Pancreas (tissue), 10 donors: ENCODE measurements at regions not wholly inside any gene's neighbourhood (a gene's known extent, or its start where the extent isn't known, plus 50 kb on each side); places are given as distances from the start of the nearest gene placed in this dataset.

ENCODE experiments used
- ATAC-seq, 4 donors: fragments of 200-7000 bp; cut with Tn5 transposase; one replicate each; pipeline versions ENCODE4 v1.8.0 to v1.9.1; 2020; ENCODE audit warnings: mild to moderate bottlenecking in 4 of 4, moderate library complexity in 4 of 4
- DNase-seq, 6 donors: peaks; one replicate each; pipeline ENCODE4 v3.0.0-alpha.2; 2020
- FAIRE-seq: peaks from 2 replicates; lab custom pipeline; 2012; peaks lifted over from hg19 to GRCh38; lab: Jason Lieb, UNC
- H3K27ac ChIP-seq, 4 donors: fragments of 200-600 bp; sonication (generic); 1 replicate in 3 of 4; 2 replicates in 1 of 4; pipeline versions ENCODE4 v1.5.0 to v1.8.0; 2020
- H3K27me3 ChIP-seq, 4 donors: fragments of 200-600 bp; one replicate each; pipeline ENCODE4 v1.8.0; 2021
- H3K36me3 ChIP-seq, 3 donors: fragments of 200-600 bp; sonication (generic) in 1 of 3; one replicate each; pipeline versions ENCODE4 v1.5.0 to v1.8.0; 2020 to 2021
- H3K4me1 ChIP-seq, 3 donors: fragments of 200-600 bp; one replicate each; pipeline ENCODE4 v1.8.0; 2021
- H3K4me3 ChIP-seq, 4 donors: fragments of 200-600 bp; sonication (generic) in 2 of 4; one replicate each; pipeline versions ENCODE4 v1.5.0 to v1.8.0; 2020 to 2021
- H3K9me3 ChIP-seq, 4 donors: fragments of 200-600 bp; one replicate each; pipeline ENCODE4 v1.8.0; 2021
- WGBS, 2 donors: extraction: QIAGEN DNeasy Blood & Tissue Kit; methylation state at CpG; one replicate each; pipeline ENCODE4 v1.1.7; 2013; 5-methylcytosine and 5-hydroxymethylcytosine counted together
- intact Hi-C, 3 donors: fragments of 100-400 bp; cut with DNase I; formaldehyde crosslinking; loops; one replicate each; pipeline versions ENCODE4 v1.11.1 to v1.14.2; 2022
- TF ChIP-seq, protein P1 (sequence below), 4 donors: fragments of 200-600 bp; sonication (generic) in 3 of 4; IDR thresholded peaks; one replicate each; pipeline versions ENCODE4 v1.5.0 to v1.8.0; 2021; ENCODE audit warnings: antibody characterized with exemption in 4 of 4
- donor health status: healthy with polysubstance abuse.
- donor health status: DM: no; HTN: no; CAD: no; lungs with moderate emphysema.
- donor health status: DM: no; HTN: no; CAD: no.
- donor health status: control.
- donor health status: control.
- donor health status: Bipolar disorder and iron deficiency.
- donor health status: DM: yes; HTN: yes; CAD: no.
- donor health status: DM: no; HTN: no; CAD: no.
- donor health status: DM: no; HTN: no; CAD: no.
- donor health status: DM: yes; HTN: yes; CAD: no.

- FAIRE-seq: no peak
- intact Hi-C loops: no loop called here
- Histone ChIP-seq H3K27ac (no peak overlapping the region), H3K9me3 (no peaks in the 10 kb centered on the region), H3K36me3 (no peaks in the 10 kb centered on the region), H3K4me3 (no peak overlapping the region), H3K27me3 (no peaks in the 10 kb centered on the region), H3K4me1 (no peaks in the 10 kb centered on the region)
- TF ChIP-seq, protein P1, sequence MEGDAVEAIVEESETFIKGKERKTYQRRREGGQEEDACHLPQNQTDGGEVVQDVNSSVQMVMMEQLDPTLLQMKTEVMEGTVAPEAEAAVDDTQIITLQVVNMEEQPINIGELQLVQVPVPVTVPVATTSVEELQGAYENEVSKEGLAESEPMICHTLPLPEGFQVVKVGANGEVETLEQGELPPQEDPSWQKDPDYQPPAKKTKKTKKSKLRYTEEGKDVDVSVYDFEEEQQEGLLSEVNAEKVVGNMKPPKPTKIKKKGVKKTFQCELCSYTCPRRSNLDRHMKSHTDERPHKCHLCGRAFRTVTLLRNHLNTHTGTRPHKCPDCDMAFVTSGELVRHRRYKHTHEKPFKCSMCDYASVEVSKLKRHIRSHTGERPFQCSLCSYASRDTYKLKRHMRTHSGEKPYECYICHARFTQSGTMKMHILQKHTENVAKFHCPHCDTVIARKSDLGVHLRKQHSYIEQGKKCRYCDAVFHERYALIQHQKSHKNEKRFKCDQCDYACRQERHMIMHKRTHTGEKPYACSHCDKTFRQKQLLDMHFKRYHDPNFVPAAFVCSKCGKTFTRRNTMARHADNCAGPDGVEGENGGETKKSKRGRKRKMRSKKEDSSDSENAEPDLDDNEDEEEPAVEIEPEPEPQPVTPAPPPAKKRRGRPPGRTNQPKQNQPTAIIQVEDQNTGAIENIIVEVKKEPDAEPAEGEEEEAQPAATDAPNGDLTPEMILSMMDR (IDR thresholded peaks at IDR 0.05): no peak
- WGBS, 2 donors: 76 to 89% methylated on average over 3 of the region's 3 CpGs
- DNase-seq: no peak
- ATAC-seq: no peak
Observed at GRCh38 chr12:60391051-60391450, 795.2 kb downstream of the SLC16A7 start.

GRCh38 chr12:60391791-60392190 lies 796.0 kb downstream of the SLC16A7 start:
- intact Hi-C loops: no loop called here
- no peaks in the 10 kb centered on the region for H3K9me3 ChIP-seq
- no peaks in the 10 kb centered on the region for H3K4me1 ChIP-seq
- H3K36me3 ChIP-seq: no peaks in the 10 kb centered on the region
- FAIRE-seq (no peak), DNase-seq (no peak), ATAC-seq (no peak)
- H3K27me3 ChIP-seq: no peaks in the 10 kb centered on the region
- no peak overlapping the region for H3K4me3 ChIP-seq
- H3K27ac ChIP-seq: no peak overlapping the region
- TF ChIP-seq, protein P1 (IDR thresholded peaks at IDR 0.05): no peak

- Histone ChIP-seq H3K27me3 (no peaks in the 10 kb centered on the region), H3K36me3 (no peaks in the 10 kb centered on the region), H3K27ac (no peak overlapping the region), H3K4me1 (no peaks in the 10 kb centered on the region), H3K9me3 (no peaks in the 10 kb centered on the region), H3K4me3 (no peak overlapping the region)
- no peak for DNase-seq
- intact Hi-C loops: no loop called here
- TF ChIP-seq, protein P1 (IDR thresholded peaks at IDR 0.05): no peak
- 80 to 92% methylated on average over 5 of the region's 5 CpGs for WGBS, 2 donors
- FAIRE-seq: no peak
- ATAC-seq: no peak
Observed at GRCh38 chr12:60393093-60393492, 797.3 kb downstream of the SLC16A7 start.

GRCh38 chr12:60394665-60395064 lies 798.8 kb downstream of the SLC16A7 start:
- intact Hi-C loops: no loop called here
- 80 to 91% methylated on average over 2 of the region's 2 CpGs for WGBS, 2 donors
- FAIRE-seq: no peak
- H3K4me3 ChIP-seq: no peak overlapping the region
- H3K27ac ChIP-seq: no peak overlapping the region
- ATAC-seq: no peak
- no peaks in the 10 kb centered on the region for H3K4me1 ChIP-seq
- DNase-seq: no peak
- TF ChIP-seq, protein P1 (IDR thresholded peaks at IDR 0.05): no peak
- no peaks in the 10 kb centered on the region for H3K27me3 ChIP-seq
- H3K9me3 ChIP-seq: no peaks in the 10 kb centered on the region
- H3K36me3 ChIP-seq: no peaks in the 10 kb centered on the region

DNA sequence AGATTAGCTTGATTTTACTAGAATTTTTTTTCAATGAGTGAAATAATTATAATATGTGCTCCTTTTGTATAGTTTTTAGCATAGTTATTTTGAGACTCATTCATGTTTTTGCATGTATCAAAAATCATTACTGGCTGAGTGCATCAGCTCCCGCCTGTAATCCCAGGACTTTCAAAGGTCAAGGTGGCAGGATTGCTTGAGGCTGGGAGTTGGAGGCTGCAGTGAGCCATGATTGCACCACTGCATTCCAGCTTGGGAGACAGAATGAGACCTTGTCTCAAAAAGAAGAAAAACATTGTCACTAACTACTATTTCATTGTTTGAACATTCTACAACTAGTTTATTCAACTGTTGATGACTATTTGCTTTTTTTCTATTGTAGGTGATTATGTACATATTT lies 802.7 kb downstream of the SLC16A7 start:
- no peaks in the 10 kb centered on the region for H3K4me1 ChIP-seq
- ATAC-seq (no peak), FAIRE-seq (no peak), DNase-seq (no peak)
- H3K27ac ChIP-seq: no peak overlapping the region
- no peaks in the 10 kb centered on the region for H3K27me3 ChIP-seq
- no peaks in the 10 kb centered on the region for H3K36me3 ChIP-seq
- H3K9me3 ChIP-seq: no peaks in the 10 kb centered on the region
- intact Hi-C loops: no loop called here
- WGBS, 2 donors: 73 to 87% methylated on average over 1 of the region's 1 CpG
- TF ChIP-seq, protein P1 (IDR thresholded peaks at IDR 0.05): no peak
- no peak overlapping the region for H3K4me3 ChIP-seq
